ENCODE measurements at regions not wholly inside any gene's neighbourhood (a gene's known extent, or its start where the extent isn't known, plus 50 kb on each side); places are given as distances from the start of the nearest gene placed in this dataset.

DNA sequence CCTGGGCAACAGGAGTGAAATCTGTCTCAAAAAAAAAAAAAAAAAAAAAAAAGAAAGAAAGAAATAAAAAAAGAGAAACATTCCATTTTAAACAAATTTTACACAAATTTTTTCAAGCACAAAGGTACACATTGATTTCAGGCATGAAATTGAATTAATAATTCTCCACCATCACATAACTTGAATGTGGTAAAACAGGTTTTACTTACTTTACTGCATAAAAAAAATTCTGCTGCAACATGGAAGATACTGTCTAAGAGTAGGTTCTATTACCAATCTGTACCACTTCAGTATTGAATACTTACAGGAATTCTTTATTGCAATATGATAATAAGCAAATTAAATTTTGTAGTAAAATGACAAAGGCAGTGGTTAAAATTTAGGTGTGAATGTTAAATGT, 271.6 kb upstream of the ARSJ start:
- TF ChIP-seq, protein P1, sequence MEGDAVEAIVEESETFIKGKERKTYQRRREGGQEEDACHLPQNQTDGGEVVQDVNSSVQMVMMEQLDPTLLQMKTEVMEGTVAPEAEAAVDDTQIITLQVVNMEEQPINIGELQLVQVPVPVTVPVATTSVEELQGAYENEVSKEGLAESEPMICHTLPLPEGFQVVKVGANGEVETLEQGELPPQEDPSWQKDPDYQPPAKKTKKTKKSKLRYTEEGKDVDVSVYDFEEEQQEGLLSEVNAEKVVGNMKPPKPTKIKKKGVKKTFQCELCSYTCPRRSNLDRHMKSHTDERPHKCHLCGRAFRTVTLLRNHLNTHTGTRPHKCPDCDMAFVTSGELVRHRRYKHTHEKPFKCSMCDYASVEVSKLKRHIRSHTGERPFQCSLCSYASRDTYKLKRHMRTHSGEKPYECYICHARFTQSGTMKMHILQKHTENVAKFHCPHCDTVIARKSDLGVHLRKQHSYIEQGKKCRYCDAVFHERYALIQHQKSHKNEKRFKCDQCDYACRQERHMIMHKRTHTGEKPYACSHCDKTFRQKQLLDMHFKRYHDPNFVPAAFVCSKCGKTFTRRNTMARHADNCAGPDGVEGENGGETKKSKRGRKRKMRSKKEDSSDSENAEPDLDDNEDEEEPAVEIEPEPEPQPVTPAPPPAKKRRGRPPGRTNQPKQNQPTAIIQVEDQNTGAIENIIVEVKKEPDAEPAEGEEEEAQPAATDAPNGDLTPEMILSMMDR (IDR thresholded peaks at IDR 0.05), result no peak
- no peak for TF ChIP-seq POLR2A (IDR thresholded peaks at IDR 0.05)

Measured in adrenal gland (tissue), 5 donors.